ENCODE measurements at regions not wholly inside any gene's neighbourhood (a gene's known extent, or its start where the extent isn't known, plus 50 kb on each side); places are given as distances from the start of the nearest gene placed in this dataset.

DNA sequence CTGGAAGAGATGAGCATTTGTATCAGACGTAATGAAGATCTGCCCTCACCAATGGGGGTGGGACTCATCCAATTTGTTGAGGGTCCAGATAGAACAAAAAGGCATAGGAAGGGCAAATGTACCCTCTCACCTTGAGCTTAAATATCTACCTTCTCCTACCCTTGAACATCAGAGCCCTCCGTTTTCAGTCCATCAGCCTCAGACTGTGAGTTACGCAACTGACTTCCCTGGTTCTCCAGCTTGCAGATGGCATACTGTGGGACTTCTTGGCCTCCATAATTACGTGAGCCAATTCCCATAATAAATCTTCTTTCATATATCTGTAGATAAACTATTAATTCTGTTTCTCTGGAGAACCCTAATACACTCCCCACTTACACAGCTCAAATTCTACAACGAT is 56.5 kb upstream of the GUCY1A1 start:
- no peak for TF ChIP-seq CTCF (IDR thresholded peaks at IDR 0.05)
- no peak for TF ChIP-seq POLR2AphosphoS5 (IDR thresholded peaks at IDR 0.05)
- TF ChIP-seq EP300 (IDR thresholded peaks at IDR 0.05): no peak
- TF ChIP-seq POLR2A (IDR thresholded peaks at IDR 0.05): no peak
- no peaks in the 10 kb centered on the region for H3K27me3 ChIP-seq
- H3K36me3 ChIP-seq: no peaks in the 10 kb centered on the region
- no peak overlapping the region for H3K27ac ChIP-seq
- WGBS: 96% methylated on average over 5 of the region's 5 CpGs
- DNase-seq (ENCODE audit: low spot score in 2 of 2): no peak
- no peak overlapping the region for H3K4me3 ChIP-seq
- H3K4me1 ChIP-seq: no peaks in the 10 kb centered on the region
- H3K9me3 ChIP-seq: no peaks in the 10 kb centered on the region

DNA sequence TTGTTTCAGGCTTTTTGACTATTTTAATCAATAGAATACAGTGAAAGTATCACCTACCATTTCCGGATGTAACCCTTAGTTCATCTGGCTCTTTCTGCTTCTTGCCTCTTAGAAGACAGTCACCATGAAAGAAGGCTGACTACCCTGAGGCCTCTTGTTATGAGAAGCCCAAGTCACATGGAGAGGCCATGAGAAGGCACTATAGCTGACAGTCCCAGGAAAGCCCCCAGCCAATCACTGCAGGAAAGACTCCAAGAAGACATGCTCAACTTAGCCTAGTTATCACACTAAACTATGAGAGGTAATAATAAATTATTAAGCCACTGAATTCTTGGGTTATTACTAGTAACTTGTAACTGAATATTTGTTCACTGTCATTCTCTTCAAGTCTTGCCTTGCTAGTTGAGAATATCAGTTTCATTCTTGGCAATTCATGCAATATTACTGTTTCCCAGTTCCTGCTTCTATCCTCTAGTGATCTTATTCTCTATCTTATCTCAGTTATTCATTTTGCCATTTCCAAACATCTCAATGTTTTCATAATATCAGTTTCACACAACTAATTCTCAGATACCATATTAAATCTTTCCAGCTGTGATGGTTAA is 57.1 kb upstream of the GUCY1A1 start:
- no peaks in the 10 kb centered on the region for H3K9me3 ChIP-seq
- H3K4me3 ChIP-seq: no peak overlapping the region
- no peak for DNase-seq (ENCODE audit: low spot score in 2 of 2)
- H3K36me3 ChIP-seq: no peaks in the 10 kb centered on the region
- H3K27ac ChIP-seq: no peak overlapping the region
- H3K27me3 ChIP-seq: no peaks in the 10 kb centered on the region
- TF ChIP-seq EP300 (IDR thresholded peaks at IDR 0.05) (no peak), POLR2AphosphoS5 (IDR thresholded peaks at IDR 0.05) (no peak), CTCF (IDR thresholded peaks at IDR 0.05) (no peak), POLR2A (IDR thresholded peaks at IDR 0.05) (no peak)
- WGBS: 100% methylated on average over 1 of the region's 1 CpG
- peaks cover 1% of the 10 kb centered on the region for H3K4me1 ChIP-seq

GRCh38 chr4:155608225-155608885 is 58.3 kb upstream of the GUCY1A1 start:
- Histone ChIP-seq H3K4me3 (no peak overlapping the region), H3K9me3 (no peaks in the 10 kb centered on the region), H3K27me3 (no peaks in the 10 kb centered on the region), H3K27ac (no peak overlapping the region), H3K4me1 (peaks cover 10% of the 10 kb centered on the region), H3K36me3 (no peaks in the 10 kb centered on the region)
- no peak for DNase-seq (ENCODE audit: low spot score in 2 of 2)
- 39% methylated on average over 3 of the region's 3 CpGs for WGBS
- TF ChIP-seq POLR2AphosphoS5 (IDR thresholded peaks at IDR 0.05): no peak
- no peak for TF ChIP-seq EP300 (IDR thresholded peaks at IDR 0.05)

DNA sequence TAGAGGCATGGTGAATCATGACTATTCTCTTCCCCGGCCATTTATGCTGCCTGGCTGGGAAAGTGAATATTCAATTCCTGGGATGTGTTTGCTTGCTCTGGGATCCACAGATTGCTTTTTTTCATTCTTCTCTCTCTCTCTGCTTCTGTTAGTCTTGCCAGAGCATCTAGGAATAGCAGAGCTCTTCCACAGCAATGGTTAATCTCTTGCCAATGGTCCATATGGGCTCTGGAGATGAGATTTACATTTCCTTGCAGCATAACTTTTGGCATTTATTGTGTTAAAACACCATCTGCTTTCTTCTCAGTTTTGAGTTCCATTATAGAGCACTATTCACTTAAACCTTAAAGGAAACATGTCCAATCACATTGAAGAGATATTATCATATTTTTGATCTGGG is 59.2 kb upstream of the GUCY1A1 start:
- H3K4me1 ChIP-seq: peaks cover 18% of the 10 kb centered on the region
- no peak overlapping the region for H3K27ac ChIP-seq
- H3K36me3 ChIP-seq: no peaks in the 10 kb centered on the region
- no peak for DNase-seq (ENCODE audit: low spot score in 2 of 2)
- H3K4me3 ChIP-seq: no peak overlapping the region
- TF ChIP-seq POLR2AphosphoS5 (IDR thresholded peaks at IDR 0.05) (no peak), EP300 (IDR thresholded peaks at IDR 0.05) (no peak), CTCF (IDR thresholded peaks at IDR 0.05) (no peak), POLR2A (IDR thresholded peaks at IDR 0.05) (no peak)
- H3K9me3 ChIP-seq: no peaks in the 10 kb centered on the region
- 75% methylated on average over 1 of the region's 1 CpG for WGBS
- H3K27me3 ChIP-seq: no peaks in the 10 kb centered on the region

- TF ChIP-seq EP300 (IDR thresholded peaks at IDR 0.05) (no peak), POLR2A (IDR thresholded peaks at IDR 0.05) (no peak), CTCF (IDR thresholded peaks at IDR 0.05) (no peak), POLR2AphosphoS5 (IDR thresholded peaks at IDR 0.05) (no peak)
- no peaks in the 10 kb centered on the region for H3K9me3 ChIP-seq
- H3K4me3 ChIP-seq: no peak overlapping the region
- H3K27me3 ChIP-seq: no peaks in the 10 kb centered on the region
- no peak overlapping the region for H3K27ac ChIP-seq
- H3K4me1 ChIP-seq: peaks cover 23% of the 10 kb centered on the region
- H3K36me3 ChIP-seq: no peaks in the 10 kb centered on the region
- peak in 1 of 2 donors; percentile 67 for DNase-seq (ENCODE audit: low spot score in 2 of 2)
- 52% methylated on average over 4 of the region's 4 CpGs for WGBS
These were observed 61.7 kb upstream of the GUCY1A1 start for GRCh38 chr4:155604718-155605626.
